Stimulated activated CD4-positive, alpha-beta T cell treated with anti-CD3 and anti-CD28 coated beads, Interleukin-2, amount 100 ng/mL, for 48 hours (primary cell): ENCODE measurements at regions not wholly inside any gene's neighbourhood (a gene's known extent, or its start where the extent isn't known, plus 50 kb on each side); places are given as distances from the start of the nearest gene placed in this dataset.
"Not testable (repeated sequence)": the region's sequence is repeated elsewhere in the genome, so short reads cannot be mapped to it uniquely, and the experiment has no call there.

Source experiments
- DNase-seq, 2 donors: peaks; one replicate each; pipeline ENCODE4 v3.0.0-alpha.2; 2020

DNA sequence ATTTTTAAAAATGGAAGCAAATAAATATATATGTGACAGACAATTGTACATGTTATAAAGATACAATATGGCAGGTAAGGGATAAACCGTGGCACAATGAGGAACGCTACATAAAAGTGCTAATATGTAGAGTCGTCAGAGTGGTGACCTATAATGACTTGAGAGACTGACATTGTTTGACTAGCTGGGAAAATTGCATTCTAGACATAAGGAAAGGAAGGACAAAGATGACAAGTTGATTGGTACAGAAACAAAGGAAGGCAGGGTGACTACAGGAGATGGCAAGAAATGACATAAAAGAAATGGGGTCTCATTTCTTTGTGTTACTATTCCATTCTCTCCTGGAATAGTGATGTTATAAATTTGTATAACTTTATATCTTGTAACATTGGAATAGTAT is 420.4 kb downstream of the DSC3 start:
- DNase-seq: no peak

DNA sequence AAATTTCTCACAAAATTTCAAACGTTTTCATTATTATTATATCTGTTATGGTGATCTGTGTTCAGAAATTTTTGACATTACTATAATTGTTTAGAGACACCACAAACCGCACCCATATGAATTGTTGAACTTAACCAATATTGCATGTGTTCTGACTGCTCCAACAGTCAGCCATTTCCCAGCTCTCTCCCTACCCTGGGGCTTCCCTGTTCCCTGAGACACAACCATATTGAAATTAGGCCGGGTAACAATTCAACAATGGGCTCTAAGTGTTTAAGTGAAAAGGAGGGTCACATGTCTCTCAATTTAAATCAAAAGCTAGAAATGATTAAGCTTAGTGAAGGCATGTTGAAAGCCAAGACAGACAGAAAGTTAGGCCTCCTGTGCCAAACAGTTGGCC is 424.0 kb downstream of the DSC3 start:
- DNase-seq: no peak

DNA sequence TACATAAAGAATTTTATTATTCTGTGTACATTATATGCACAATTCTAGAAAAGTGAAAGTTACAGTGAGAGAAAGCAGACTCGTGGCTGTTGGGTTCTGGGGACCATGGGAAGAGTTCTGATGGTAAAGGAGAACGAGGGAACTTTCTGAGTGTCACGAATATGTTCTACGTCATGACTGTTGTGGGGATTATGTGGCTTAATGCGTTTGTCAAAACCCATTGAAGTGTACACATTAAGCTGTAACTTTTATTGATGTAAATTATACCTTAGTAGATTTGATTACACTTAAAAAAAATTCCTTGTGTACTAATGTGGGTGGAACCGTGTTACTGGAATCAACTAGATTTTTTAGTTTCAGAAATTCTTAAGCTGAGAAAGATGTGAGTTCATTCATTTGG is 426.1 kb downstream of the DSC3 start:
- DNase-seq: no peak

DNA sequence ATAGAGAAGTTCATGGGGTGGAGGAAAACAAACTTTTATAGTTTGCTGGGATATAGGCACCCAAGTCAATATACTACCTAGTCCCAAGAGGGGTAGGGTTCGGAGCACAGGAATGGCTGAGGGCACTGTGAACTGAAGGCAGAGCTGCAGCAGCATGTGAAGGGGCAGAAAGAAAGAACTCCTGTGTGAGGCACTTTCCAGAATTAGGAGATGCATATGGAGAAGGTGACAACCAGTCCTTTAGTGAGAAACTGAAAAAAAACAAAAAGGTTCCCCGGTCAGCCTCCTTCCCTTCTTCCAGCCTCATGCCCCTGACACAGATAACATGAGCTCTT is 429.1 kb downstream of the DSC3 start:
- DNase-seq: no peak

DNA sequence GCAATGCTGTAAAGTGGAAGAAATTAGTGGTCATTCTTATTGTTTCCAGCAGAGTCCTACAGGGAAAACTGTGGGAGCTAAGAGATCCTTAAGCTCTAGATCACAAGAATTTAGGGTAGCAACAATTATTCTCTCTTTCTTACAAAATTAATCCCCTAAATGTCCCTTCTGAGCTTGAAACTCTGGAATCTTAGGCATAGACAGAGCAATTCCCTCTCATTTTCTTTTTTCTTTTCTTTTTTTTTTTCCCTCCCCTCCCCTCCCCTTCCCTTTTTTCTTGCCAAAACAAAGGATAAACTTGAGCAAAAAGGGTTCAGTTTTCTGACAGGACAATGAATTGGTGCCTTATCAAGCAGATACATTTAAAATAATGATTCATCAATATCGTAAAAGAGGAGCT is 441.0 kb downstream of the DSC3 start:
- no peak for DNase-seq

DNA sequence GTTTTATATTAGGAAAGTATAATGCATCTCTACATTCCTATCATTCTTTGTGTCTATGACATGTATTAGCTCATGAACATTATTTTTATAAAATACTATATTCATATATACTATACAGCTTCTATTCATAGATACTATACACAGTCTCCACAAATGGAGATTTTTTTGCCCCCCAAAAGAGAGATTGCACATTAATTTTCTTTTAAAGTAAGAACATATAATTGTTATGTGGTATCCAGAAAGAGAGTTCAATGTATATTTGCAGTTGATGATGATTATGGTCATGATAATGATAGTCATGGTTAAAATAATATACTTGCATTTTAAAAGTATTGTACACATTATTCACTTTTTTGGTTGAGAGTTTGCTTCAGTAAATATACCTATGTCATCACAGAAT is 445.3 kb downstream of the DSC3 start:
- no peak for DNase-seq

DNA sequence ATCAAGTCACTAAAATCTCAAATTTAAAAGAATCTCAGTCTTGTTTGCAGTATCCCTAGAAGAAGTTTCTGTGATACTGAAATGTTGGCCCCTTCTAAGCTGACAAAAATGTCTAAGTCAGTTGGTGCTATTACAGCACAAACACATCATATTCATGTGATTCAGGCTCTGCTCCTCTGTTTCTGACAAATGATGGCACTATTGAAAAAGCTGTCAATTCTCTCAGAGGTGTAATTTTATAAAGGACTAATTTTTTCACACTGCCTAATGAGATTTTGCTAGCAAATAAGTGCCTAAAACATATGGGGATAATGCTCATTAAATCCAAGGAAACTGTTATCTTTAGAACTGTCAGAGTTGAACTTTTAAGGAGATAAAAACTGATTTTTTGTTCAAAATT is 445.9 kb downstream of the DSC3 start:
- no peak for DNase-seq

DNA sequence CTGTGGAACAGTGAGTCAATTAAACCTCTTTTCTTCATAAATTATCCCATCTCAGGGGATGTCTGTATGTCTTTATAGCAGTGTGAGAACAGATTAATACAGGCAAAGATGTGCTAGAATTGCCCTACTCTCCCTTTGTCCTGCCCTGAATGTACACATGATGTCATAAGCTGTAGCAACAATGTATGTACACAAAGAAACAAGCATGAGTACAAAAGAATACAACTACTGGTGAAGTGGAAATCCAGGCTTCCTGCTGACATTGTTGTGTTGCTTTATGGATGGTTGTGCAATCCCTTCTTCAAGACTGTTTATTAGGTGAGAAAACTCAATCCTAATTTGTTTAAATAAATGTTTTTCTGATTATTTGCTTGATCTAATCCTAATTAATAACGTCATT is 446.6 kb downstream of the DSC3 start:
- DNase-seq: no peak

DNA sequence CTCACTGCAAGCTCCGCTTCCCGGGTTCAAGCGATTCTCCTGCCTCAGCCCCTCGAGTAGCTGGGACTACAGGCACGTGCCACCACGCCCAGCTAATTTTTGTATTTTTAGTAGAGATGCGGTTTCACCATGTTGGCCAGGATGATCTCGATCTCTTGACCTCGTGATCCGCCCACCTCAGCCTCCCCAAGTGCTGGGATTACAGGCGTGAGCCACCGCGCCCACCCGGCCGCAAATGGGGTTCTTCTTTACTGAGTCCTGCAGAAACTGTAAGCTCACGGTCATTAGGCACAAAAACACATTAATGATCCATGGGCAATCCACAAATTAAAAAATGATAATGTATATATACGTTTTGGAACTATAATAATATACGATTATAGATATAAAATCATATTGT is 447.6 kb downstream of the DSC3 start:
- not testable (repeated sequence) for DNase-seq

DNA sequence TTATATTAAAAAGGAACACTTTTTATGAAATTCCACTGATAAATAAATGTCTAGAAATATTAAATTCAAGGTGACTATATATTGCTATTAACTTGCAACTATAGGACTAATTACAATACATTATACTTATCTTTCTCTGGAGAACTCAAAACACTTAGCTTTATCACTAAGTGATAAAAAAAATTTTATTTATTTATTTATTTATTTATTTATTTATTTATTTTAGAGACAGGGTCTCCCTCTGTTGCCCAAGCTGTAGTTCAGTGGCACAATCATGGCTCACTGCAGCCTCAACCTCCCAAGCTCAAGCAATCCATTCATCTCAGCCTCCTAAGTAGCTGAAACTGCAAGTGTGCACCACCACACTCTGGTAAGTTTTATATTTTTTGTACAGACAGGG is 451.1 kb downstream of the DSC3 start:
- DNase-seq: no peak

DNA sequence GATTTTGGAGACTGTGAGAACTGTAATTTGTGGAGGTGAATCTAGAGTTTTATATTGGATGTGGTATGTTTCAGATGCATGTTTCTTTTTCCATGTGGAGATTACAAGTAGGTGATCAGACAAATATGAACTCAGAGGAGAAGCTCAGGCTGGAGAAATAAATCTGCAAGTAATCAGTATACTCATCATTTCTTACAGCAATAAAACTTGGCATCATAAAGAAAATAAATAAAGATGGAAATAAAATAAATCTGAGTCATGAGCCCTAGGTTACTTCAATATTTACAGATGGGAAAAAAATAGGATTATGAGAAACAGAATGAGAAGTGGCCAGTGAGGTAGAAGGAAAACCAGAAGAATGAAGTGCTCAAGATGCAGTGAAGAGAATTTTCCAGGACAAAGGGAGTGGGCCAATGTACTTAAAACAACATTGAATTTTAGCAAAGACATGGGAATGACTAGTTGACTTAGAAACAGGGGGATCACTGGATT is 453.8 kb downstream of the DSC3 start:
- DNase-seq: no peak

DNA sequence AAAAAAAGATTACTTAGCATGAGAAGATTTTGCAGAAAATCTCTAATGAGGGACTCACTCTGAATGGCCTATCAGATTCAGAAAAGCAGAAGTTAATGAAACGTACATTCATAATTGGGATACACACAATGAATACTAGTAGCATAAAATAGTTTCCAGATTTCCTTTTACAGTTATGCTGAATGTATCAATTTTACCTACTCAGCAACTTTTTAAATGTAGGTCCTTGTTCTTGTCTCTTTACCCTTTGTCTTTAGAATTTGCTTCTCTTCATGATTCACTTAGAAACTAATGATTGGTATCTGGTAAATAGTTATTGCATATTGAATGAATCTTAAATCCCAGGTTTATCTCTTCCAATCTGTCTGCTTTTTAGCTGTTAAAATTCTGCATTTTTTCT is 458.8 kb downstream of the DSC3 start:
- DNase-seq: no peak

DNA sequence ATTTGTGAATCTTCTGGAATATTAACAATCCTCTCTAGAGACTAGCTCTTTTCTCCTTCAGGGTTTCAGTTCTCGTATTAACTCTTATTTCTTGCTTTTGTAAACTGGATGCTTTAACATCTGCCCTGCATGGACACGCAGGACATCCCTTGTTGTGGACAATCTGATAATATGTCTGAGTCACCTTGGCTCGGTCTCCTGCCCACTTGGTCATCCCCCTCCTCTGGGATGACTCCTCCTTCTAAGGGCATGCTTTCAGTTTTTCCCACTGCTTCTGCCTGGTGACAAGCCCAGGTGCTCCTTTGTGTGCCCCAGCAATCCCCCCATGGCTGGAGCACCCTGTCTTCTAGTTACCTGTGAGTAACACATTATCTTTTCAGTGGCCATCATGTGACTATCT is 460.5 kb downstream of the DSC3 start:
- DNase-seq: no peak

DNA sequence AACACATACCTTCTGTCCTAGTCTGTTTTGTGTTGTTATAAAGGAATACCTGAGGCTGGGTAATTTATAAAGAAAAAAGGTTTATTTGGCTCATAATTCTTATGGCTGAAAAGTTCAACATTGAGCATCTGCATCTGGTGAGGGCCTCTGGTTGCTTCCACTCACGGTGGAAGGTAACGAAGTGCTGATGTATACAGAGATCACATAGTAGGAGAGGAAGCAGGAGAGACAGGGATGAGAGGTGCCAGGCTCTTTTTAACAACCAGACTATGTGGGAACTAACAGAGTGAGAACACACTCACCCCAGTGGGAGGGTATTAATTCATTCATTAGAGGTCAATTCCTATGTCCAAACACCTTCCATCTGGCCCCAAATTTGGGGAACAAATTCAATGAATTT is 463.8 kb downstream of the DSC3 start:
- no peak for DNase-seq

DNA sequence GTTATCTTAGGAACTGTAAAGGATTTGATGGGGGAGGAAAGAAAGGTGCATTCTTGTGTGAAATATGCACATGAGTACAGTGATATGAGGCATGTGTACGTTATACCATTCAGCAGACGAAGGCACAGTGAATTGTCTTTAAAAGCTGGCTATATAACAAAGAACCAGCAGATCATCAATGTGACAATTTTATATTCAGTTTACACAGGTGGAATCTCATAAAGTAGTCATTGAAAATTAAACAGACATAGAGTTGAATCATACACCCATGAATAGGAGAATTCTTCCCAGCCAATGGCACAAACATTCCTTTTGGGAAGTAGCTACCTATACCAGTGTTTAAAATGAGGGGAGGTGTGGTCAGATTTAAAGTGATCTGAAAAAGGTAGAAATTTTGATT is 470.3 kb downstream of the DSC3 start:
- DNase-seq: no peak

DNA sequence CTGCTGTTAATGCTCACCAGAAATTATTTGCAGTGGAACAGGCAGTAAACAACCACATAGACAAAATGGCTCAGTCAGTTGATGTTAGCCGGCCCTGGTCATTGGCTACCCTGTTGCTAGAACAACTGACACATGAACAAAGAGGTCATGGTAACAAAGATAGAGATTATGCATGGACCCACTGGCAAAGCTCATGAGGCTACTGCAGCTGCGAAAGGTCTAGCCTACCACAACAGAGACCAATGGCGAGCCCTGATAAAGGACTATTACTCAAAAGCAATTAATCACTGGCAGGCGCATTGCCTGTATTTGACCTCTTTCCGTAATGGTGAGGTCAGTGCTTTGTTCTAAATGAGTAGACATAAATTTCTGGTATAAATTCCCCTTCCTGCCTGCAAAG is 474.2 kb downstream of the DSC3 start:
- no peak for DNase-seq

DNA sequence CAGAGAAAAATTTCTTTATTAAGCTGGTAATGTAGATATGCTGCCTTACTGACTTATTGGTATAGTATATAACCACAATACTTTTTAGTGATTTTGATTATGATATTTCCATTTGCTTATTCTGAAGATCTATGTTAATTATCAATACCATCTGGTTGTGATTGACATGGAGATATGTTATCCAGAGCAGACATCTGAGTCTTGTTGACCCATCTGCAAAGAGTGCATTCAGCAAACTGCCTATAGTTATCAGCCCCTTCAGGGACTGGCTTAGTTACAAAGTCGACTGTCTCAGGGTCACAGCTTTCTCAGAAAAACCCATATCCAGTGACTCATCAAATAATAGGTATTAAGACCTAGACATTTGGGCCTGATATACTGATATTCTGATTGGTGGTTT is 475.7 kb downstream of the DSC3 start:
- DNase-seq: no peak

DNA sequence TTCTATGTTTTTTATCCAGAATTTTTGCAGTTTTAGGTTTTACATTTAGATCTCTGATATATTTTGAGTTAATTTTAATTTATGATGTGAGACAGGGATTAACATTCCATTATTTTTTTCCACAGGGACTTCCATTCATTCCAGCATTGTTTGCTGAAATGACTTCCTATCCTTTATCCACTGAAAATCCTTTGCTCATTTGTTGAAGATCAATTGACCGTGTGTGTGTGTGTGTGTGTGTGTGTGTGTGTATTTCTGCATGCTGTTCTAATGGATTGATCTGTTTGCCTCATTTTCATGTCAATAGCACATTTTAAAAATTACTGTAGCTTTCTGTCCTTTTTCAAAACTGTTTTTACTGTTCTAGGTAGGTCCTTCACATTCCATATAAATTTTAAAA is 480.3 kb downstream of the DSC3 start:
- DNase-seq: no peak

DNA sequence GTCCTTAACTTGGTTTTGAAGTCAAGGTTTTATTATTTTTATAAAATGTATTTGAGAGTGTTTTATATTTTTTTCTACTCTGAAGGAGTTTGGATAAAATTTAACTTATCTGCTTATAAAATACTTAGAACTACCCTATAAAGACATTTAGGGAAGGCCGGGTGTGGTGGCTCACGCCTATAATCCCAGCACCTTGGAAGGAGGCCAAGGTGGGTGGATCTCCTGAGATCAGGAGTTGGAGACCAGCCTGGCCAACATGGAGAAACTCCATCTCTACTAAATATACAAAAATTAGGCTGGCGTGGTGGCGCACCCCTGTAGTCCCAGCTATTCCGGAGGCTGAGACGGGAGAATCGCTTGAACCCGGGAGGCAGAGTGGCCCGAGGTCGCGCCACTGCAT is 486.4 kb downstream of the DSC3 start:
- DNase-seq: no peak

DNA sequence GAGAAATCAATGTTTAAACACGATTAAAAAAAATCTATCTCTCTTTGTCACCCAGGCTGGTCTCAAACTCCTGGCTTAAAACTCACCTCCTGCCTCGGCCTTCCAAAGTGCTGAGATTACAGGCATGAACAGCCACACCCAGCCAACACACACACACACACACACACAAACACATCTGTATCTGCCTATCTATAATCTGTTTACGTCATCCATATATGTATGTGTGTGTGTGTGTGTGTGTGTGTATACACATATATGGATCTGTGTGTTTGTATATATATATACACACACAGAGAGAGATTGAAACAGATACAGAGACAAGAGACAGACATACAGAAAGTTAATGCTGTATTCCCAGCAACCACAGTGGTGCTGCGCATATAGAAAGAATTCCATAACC is 497.1 kb downstream of the DSC3 start:
- no peak for DNase-seq

DNA sequence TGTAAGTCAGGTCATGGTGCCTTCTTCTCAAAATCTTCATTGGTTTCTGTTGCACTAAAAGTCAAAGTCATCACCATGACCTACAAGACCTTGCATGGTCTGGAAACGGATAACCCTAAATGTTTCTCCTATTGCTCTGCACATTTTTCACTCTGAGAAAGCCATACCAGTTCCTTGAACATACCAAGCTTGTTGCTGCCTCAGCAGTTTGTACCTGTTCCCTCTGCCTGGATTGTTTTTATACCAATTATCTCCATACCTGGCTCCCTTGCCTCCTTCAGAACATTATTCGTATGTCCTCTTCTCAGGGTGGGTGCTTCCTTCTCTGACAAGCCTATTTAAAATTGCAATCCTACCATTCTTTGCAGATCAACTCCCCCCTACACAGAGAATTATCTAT is 498.4 kb downstream of the DSC3 start:
- DNase-seq: no peak

DNA sequence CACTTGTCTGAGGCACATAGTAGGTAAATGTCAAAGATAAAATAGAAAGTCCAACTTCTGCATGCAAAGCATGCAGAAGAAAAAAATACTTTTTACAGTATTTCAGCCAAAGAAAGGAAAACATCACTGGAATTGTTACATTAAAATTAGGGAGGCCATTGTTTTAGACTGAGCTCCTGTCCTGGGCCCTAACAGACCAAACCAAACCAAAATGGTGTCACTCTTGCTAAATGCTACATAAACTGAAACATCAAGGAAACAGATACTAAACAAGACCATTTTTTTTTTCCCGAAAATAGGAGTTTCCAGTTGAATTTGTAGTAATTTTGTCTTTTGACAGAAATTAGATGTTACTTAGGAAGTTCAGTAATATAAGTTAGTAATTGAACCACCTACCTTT is 508.8 kb downstream of the DSC3 start:
- DNase-seq: no peak

DNA sequence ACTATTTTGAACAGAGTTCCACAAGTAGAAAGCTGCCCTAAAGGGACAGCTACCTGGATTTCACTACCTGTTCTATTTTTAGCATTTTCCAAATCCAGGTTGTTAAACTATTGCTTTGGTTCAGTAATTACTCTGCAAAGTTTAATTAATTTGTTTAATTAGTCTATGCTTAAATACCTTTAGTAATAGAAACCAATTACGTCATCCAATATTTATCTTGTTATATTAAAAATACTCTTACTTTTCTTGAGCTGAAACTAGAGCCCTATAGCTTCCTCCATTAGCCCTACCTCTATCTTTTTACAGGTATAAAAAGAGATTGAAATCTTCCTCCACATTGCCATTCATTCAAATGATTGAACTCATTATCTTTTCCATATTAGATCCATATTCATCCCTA is 514.6 kb downstream of the DSC3 start:
- no peak for DNase-seq

DNA sequence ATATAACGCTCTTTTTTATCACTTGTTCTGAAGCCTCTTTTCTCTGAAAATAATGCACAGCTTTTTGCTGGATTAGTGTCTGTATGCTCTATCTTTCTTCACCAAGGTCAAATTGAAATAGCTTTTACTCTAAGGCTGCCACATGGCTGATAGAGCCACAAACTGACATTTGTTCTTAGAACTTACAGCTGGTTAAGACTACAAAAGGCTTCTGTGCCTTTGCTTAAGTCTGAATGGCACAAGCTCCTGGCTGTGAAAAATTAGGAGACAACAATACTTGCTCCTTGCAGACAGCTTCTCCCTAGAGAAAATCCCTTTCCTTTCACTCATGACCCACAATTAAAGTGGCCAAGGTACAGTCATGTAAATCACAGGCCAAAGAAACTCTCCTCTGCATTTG is 515.3 kb downstream of the DSC3 start:
- DNase-seq: no peak

DNA sequence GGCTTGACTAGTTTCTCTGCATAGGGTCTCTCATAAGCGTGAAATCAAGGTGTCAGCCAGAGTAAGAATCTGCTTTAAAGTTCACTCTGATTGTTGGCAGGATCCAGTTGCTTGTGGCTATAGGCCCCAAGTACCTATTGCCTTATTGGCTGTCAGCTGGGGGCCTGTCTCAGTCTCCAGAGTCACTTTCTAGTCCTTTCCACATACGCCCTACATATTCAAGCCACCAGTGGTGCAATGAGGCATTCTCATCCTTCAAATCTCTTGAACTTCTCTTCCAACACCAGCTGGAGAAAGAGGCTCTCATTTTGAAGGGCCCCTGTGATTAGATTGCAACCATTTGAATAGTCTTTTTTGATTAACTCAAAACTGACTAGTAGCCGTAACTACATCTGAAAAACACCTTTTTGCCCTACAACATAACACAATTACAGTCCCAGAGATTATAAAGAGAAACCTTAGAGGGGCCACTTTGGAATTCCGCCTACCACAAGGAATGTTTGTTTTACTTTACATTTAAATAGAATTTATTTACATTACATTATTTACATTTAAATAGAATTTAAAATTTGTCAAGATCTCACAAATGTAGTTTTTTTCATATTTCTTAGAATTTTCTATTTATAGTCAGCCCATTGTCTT is 520.1 kb downstream of the DSC3 start:
- DNase-seq: no peak

DNA sequence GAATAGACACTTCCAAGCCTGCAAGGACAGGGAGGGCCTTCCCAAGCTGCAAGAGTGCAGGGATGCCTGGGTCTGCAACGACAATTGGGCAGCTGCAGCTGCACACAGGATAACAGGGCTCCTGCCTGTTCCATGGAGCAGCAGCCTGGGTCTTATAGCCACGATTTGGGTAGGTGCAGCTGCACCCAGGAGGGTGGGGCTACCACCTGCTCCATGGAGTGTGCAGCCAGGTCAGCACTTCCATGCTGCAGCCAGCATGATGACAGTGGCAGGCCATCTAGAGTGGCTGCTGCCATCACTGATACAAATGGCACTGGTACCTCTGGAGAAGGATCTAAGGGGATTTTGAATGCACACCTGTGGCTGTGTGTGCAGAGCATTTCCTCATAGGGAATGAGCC is 528.5 kb downstream of the DSC3 start:
- no peak for DNase-seq
